Vagina (tissue), 2 donors: ENCODE measurements at regions not wholly inside any gene's neighbourhood (a gene's known extent, or its start where the extent isn't known, plus 50 kb on each side); places are given as distances from the start of the nearest gene placed in this dataset.

Experiments used
- CTCF ChIP-seq, 3 experiments: fragments of 450-650 bp in 2 of 3; fragments of 200-600 bp in 1 of 3; sonication (generic) in 1 of 3; IDR thresholded peaks; one replicate each; pipeline ENCODE4 v1.5.1; 2017 to 2019; ENCODE audit warnings: antibody characterized with exemption in 3 of 3, mild to moderate bottlenecking in 2 of 3, moderate library complexity in 2 of 3
- POLR2A ChIP-seq, 2 donors: fragments of 450-650 bp; IDR thresholded peaks; one replicate each; pipeline ENCODE4 v1.6.1; 2017; ENCODE audit warnings: antibody characterized with exemption in 2 of 2, mild to moderate bottlenecking in 2 of 2, moderate library complexity in 2 of 2
- POLR2AphosphoS5 ChIP-seq, 2 donors: sonication (generic); formaldehyde crosslinking; IDR thresholded peaks; one replicate each; pipeline ENCODE4 v1.9.0; 2017; ENCODE audit warnings: antibody characterized with exemption in 2 of 2, mild to moderate bottlenecking in 2 of 2, low read depth in 1 of 2; ENCODE audit not compliant: insufficient read depth in 1 of 2

GRCh38 chr14:26363689-26364088 is 234.1 kb downstream of the NOVA1 start:
- TF ChIP-seq POLR2A (IDR thresholded peaks at IDR 0.05) = no peak
- no peak for TF ChIP-seq CTCF (IDR thresholded peaks at IDR 0.05)
- TF ChIP-seq POLR2AphosphoS5 (IDR thresholded peaks at IDR 0.05; ENCODE audit: insufficient read depth in 1 of 2, low read depth in 1 of 2) = no peak
